Stimulated activated CD4-positive, alpha-beta T cell treated with anti-CD3 and anti-CD28 coated beads, Interleukin-4, amount 100 ng/mL, for 48 hours (primary cell): ENCODE measurements at regions not wholly inside any gene's neighbourhood (a gene's known extent, or its start where the extent isn't known, plus 50 kb on each side); places are given as distances from the start of the nearest gene placed in this dataset.

Source experiments
- DNase-seq, 2 donors: peaks; one replicate each; pipeline ENCODE4 v3.0.0-alpha.2; 2020; ENCODE audit warnings: low read depth in 2 of 2

- DNase-seq: no peak
Observed at GRCh38 chr18:26700728-26701127, 152.4 kb upstream of the KCTD1 start.

GRCh38 chr18:26700201-26700600 is 151.8 kb upstream of the KCTD1 start:
- DNase-seq: no peak

- no peak for DNase-seq
Observed at GRCh38 chr18:26697186-26697884, 149.0 kb upstream of the KCTD1 start.

GRCh38 chr18:26696786-26697185 is 148.4 kb upstream of the KCTD1 start:
- DNase-seq: no peak

- DNase-seq: no peak
Observed at GRCh38 chr18:26696308-26696707, 148.0 kb upstream of the KCTD1 start.

- DNase-seq: no peak
Observed at GRCh38 chr18:26689226-26689879, 141.0 kb upstream of the KCTD1 start.

- no peak for DNase-seq
Observed at GRCh38 chr18:26686532-26686931, 138.2 kb upstream of the KCTD1 start.

GRCh38 chr18:26685438-26686157 is 137.2 kb upstream of the KCTD1 start:
- DNase-seq: no peak

- no peak for DNase-seq
Observed at GRCh38 chr18:26677957-26678356, 129.6 kb upstream of the KCTD1 start.

- no peak for DNase-seq
Observed at GRCh38 chr18:26667046-26667445, 118.7 kb upstream of the KCTD1 start.

- DNase-seq: no peak
Observed at GRCh38 chr18:26662996-26663395, 114.6 kb upstream of the KCTD1 start.

GRCh38 chr18:26657631-26658581 is 109.6 kb upstream of the KCTD1 start:
- DNase-seq: no peak

- peak; percentile 1 to 3 for DNase-seq
Observed at GRCh38 chr18:26656944-26657536, 108.7 kb upstream of the KCTD1 start.

- DNase-seq: no peak
Observed at GRCh38 chr18:26656431-26656943, 108.1 kb upstream of the KCTD1 start.

GRCh38 chr18:26655525-26656430 is 107.4 kb upstream of the KCTD1 start:
- no peak for DNase-seq

- DNase-seq: no peak
Observed at GRCh38 chr18:26654616-26655524, 106.5 kb upstream of the KCTD1 start.

GRCh38 chr18:26653943-26654615 is 105.7 kb upstream of the KCTD1 start:
- no peak for DNase-seq

- DNase-seq: no peak
Observed at GRCh38 chr18:26652501-26652900, 104.1 kb upstream of the KCTD1 start.
